ENCODE measurements at regions not wholly inside any gene's neighbourhood (a gene's known extent, or its start where the extent isn't known, plus 50 kb on each side); places are given as distances from the start of the nearest gene placed in this dataset.
"Not testable (repeated sequence)": the region's sequence is repeated elsewhere in the genome, so short reads cannot be mapped to it uniquely, and the experiment has no call there.

GRCh38 chr2:143837055-143837454 is 682.9 kb downstream of the ZEB2 start:
- FAIRE-seq, result not testable (repeated sequence)

- FAIRE-seq, result no peak
Measured at GRCh38 chr2:143835481-143835880, 684.4 kb downstream of the ZEB2 start.

GRCh38 chr2:143833015-143833660 is 686.8 kb downstream of the ZEB2 start:
- no peak for FAIRE-seq

DNA sequence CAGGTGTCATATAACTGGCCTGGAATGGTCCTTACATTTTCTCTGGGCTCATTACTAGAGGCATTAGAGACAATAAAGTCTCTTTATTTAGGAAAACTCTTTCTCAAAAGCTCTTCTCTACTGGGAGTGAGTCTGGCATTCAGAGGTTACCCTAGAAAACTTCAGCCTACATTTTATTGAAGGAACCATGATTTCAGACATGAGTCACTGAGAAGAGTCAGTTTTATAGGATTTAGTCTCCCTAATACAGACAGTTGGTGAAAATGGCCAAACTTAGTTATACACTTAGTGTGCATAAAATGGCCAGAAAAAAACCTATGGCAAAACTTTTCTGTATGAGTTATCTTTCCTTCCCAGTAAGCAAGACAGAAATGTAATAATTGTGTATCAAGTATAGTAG is 689.4 kb downstream of the ZEB2 start:
- FAIRE-seq, result no peak

DNA sequence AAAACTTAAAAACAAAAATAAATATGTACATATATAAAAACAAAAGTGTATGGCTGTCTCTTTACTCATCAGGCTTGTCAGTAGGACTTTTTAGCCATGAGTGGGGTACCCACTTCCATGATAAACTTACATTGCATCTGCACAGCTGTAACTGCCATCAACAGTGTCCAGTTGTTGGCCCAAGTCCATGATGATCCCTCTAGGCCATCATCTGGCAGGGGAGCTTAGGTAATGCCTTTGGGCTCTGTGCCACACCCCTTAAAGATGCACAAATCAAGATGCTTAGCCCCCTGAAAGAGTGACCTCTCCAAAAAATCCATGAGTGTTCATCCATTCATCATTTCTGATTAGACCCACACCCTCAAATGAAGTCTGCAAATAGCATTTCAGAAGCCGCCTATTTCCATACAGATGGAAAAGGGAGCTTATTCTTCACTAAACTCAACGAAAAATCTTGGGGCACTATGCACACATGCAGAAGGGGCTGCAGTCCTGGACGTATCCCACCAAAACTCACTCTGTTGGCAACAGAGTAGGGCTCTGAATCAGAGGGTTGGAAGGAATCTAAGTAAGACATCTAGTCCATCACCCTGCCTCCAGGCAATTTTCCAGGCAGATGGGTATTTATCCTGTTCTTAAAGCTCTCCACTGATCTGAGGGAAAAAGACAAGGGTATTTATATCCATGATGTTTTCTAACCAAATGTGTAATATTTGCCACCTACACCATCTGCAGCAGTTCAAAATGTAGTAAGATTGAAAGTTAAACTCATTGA is 691.0 kb downstream of the ZEB2 start:
- FAIRE-seq, result no peak

DNA sequence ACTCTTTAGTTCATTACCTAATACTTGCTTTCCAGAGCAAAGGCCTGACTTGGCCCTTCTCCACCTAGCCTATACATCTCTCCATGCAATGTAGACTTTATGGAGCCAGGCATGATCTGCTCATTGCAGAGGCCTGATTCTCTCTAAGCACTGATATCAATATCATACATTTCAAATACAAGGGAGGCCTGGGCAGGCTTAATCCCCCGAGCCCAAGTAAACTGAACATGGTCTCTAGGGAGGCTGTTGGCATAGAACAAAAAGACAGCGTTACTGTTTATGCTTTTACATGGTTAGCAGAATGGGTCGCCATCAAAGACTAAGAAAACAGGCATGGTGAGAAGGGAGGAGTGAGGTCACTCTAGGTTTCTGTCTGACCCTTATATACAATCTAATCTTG is 695.1 kb downstream of the ZEB2 start:
- FAIRE-seq, result no peak

DNA sequence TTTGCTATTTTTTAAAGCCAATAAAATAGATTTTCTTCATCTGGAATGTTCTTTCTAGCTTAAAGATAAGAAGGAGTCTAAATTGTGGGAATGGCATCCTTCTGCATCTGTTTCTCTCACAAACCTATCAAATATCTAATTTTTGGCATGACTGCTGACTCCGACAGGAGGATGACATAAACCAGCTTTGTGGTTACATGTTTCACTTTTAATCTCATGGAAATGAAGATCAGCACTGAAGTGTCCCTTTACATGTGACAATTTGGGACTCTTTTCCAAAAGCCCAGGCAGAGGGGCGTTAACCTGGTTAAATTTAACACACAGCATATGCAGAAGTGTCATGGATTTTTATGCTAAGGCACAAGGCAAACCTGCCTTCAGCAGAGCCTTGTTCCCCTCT is 694.7 kb downstream of the ARHGAP15 start:
- FAIRE-seq, result no peak

- no peak for FAIRE-seq
Measured at GRCh38 chr2:143823296-143823695, 694.1 kb downstream of the ARHGAP15 start.

DNA sequence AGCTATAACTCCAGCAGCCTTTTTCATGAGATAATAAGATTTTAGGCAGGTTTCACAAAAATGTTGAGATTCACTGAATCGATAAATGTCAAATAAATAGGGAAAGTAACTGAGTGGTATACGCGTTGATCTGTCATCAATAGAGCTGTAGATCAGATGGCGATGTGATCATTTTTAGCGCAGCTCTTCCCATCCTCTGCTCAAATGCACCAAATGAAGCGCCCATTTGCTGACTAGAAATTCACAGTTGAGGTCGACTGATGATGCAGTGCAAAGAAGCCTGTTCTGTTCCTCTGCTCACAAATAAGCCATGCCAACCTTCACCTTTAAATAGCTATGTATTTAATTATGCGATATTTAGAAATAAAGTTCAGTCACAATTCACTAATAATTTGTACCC is 693.5 kb downstream of the ARHGAP15 start:
- FAIRE-seq, result no peak

GRCh38 chr2:143819764-143820163 is 690.5 kb downstream of the ARHGAP15 start:
- FAIRE-seq, result no peak

GRCh38 chr2:143819190-143819735 is 690.0 kb downstream of the ARHGAP15 start:
- FAIRE-seq, result no peak

All from TTC549 (cell line).